OCI-LY1 (cell line): ENCODE measurements at regions not wholly inside any gene's neighbourhood (a gene's known extent, or its start where the extent isn't known, plus 50 kb on each side); places are given as distances from the start of the nearest gene placed in this dataset.

Source experiments
- H2AFZ ChIP-seq: fragments of 200-600 bp; sonication (generic), shearing (Covaris generic); 2 replicates; pipeline ENCODE4 v1.6.0; 2014; ENCODE audit warnings: antibody characterized with exemption, mild to moderate bottlenecking, low read length
- H3F3A ChIP-seq: fragments of 200-600 bp; sonication (generic), shearing (Covaris generic); 2 replicates; pipeline ENCODE4 v1.6.0; 2014; ENCODE audit warnings: mild to moderate bottlenecking, antibody characterized with exemption, low read length, moderate library complexity; ENCODE audit not compliant: insufficient read depth
- H3K27ac ChIP-seq: fragments of 200-600 bp; sonication (generic); 2 replicates; pipeline ENCODE4 v1.5.1; 2014; ENCODE audit warnings: low read length, mixed run types, mild to moderate bottlenecking, low read depth; ENCODE audit not compliant: poor library complexity, severe bottlenecking
- H3K27me3 ChIP-seq: fragments of 200-600 bp; sonication (generic); 2 replicates; pipeline ENCODE4 v1.6.0; 2014; ENCODE audit warnings: antibody characterized with exemption, mild to moderate bottlenecking, low read length, moderate library complexity; ENCODE audit not compliant: insufficient read depth
- H3K36me3 ChIP-seq: fragments of 200-600 bp; sonication (generic); 2 replicates; pipeline ENCODE4 v1.6.1; 2014; ENCODE audit warnings: mild to moderate bottlenecking, antibody characterized with exemption, low read length, moderate library complexity, mixed read lengths; ENCODE audit not compliant: insufficient read depth
- H3K4me1 ChIP-seq: fragments of 200-600 bp; sonication (generic); 2 replicates; pipeline ENCODE4 v1.5.1; 2014; ENCODE audit warnings: mild to moderate bottlenecking, low read length, moderate library complexity; ENCODE audit not compliant: insufficient read depth, severe bottlenecking
- H3K4me2 ChIP-seq: fragments of 200-600 bp; sonication (generic), shearing (Covaris generic); 2 replicates; pipeline ENCODE4 v1.6.1; 2014; ENCODE audit warnings: low read length
- H3K4me3 ChIP-seq: fragments of 200-600 bp; sonication (generic); 2 replicates; pipeline ENCODE4 v1.5.1; 2014; ENCODE audit warnings: low read length, low read depth, mild to moderate bottlenecking, mixed read lengths; ENCODE audit not compliant: poor library complexity, severe bottlenecking
- H3K79me2 ChIP-seq: fragments of 200-600 bp; shearing (Covaris generic); 2 replicates; pipeline ENCODE4 v1.6.1; 2016; ENCODE audit warnings: mixed run types, low read length, mixed read lengths; ENCODE audit not compliant: insufficient read depth
- H3K9ac ChIP-seq: fragments of 200-600 bp; sonication (generic), shearing (Covaris generic); 2 replicates; pipeline ENCODE4 v1.6.1; 2014; ENCODE audit warnings: mild to moderate bottlenecking, low read length, mixed read lengths
- H3K9me2 ChIP-seq: fragments of 200-600 bp; sonication (generic), shearing (Covaris generic); 2 replicates; pipeline ENCODE4 v1.6.1; 2014; ENCODE audit warnings: low read depth, mild to moderate bottlenecking, low read length, mixed read lengths
- H3K9me3 ChIP-seq: fragments of 200-600 bp; shearing (Covaris generic); 2 replicates; pipeline ENCODE4 v1.6.1; 2014; ENCODE audit warnings: low read length, mixed read lengths
- H4K20me1 ChIP-seq: fragments of 200-600 bp; sonication (generic), shearing (Covaris generic); 2 replicates; pipeline ENCODE4 v1.6.0; 2016; ENCODE audit warnings: mild to moderate bottlenecking, low read length; ENCODE audit not compliant: insufficient read depth
- EZH2 ChIP-seq: fragments of 200-600 bp; sonication (generic), shearing (Covaris generic); IDR thresholded peaks from 2 replicates; pipeline ENCODE4 v1.8.0; 2017; ENCODE audit warnings: borderline replicate concordance, mixed run types, mild to moderate bottlenecking, antibody characterized with exemption, low read length, moderate library complexity, mixed read lengths
- TF ChIP-seq, protein P1 (sequence below): fragments of 200-600 bp; sonication (generic), shearing (Covaris generic); IDR thresholded peaks from 2 replicates; pipeline ENCODE4 v1.5.1; 2017; ENCODE audit warnings: mild to moderate bottlenecking, antibody characterized with exemption, low read length, moderate library complexity, mixed read lengths

DNA sequence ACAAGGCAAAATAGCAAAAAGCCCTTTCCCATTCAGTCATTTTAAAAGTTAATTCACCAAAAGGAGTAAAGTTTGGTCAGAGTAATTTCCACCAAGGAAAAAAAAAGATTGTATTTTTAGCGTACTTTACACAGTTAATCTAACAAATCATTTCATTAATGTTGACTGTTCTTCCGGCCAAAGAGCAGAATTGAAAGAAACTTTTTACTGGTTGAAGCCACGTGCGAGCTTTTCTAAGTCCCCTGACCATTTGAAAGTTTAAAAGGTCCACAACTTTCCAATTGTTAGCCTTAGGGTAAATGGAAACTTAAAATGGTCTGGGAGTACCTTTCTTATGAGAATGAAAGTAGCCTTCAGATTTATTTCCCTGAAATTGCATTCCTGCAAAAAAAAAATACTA, 296.7 kb downstream of the ARL4A start:
- no peaks in the 10 kb centered on the region for H3F3A ChIP-seq
- no peak overlapping the region for H3K4me3 ChIP-seq
- no peaks in the 10 kb centered on the region for H3K79me2 ChIP-seq
- H3K4me1 ChIP-seq = no peaks in the 10 kb centered on the region
- no peak overlapping the region for H3K9ac ChIP-seq
- H3K4me2 ChIP-seq = no peak overlapping the region
- no peaks in the 10 kb centered on the region for H3K36me3 ChIP-seq
- no peaks in the 10 kb centered on the region for H3K9me2 ChIP-seq
- H2AFZ ChIP-seq = no peak overlapping the region
- H3K27ac ChIP-seq = no peak overlapping the region
- H3K27me3 ChIP-seq = no peaks in the 10 kb centered on the region
- TF ChIP-seq EZH2 = no peak
- TF ChIP-seq, protein P1, sequence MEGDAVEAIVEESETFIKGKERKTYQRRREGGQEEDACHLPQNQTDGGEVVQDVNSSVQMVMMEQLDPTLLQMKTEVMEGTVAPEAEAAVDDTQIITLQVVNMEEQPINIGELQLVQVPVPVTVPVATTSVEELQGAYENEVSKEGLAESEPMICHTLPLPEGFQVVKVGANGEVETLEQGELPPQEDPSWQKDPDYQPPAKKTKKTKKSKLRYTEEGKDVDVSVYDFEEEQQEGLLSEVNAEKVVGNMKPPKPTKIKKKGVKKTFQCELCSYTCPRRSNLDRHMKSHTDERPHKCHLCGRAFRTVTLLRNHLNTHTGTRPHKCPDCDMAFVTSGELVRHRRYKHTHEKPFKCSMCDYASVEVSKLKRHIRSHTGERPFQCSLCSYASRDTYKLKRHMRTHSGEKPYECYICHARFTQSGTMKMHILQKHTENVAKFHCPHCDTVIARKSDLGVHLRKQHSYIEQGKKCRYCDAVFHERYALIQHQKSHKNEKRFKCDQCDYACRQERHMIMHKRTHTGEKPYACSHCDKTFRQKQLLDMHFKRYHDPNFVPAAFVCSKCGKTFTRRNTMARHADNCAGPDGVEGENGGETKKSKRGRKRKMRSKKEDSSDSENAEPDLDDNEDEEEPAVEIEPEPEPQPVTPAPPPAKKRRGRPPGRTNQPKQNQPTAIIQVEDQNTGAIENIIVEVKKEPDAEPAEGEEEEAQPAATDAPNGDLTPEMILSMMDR = no peak
- no peaks in the 10 kb centered on the region for H3K9me3 ChIP-seq
- H4K20me1 ChIP-seq = no peaks in the 10 kb centered on the region

DNA sequence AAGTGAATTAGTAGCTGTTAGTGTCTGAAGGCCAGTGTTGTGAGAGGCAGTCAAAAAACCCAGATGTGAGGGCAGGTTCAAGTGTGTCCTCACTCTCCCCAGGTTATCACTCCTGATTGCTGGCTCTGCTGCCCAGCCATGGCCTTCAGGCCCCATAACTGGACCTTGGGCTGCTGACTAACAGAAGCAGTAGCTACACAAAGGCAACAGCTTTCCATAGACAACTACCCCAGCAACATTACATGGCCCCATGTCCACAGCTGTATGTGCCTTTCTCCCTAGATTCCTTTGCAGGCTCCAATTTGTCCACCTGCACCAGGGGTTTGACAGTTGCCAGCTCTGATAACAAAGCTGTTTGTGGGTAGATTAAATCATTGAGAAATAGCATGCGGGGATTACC, 297.8 kb downstream of the ARL4A start:
- H2AFZ ChIP-seq = no peak overlapping the region
- no peak overlapping the region for H3K4me2 ChIP-seq
- no peak overlapping the region for H3K4me3 ChIP-seq
- no peak for TF ChIP-seq EZH2
- no peaks in the 10 kb centered on the region for H3K27me3 ChIP-seq
- no peaks in the 10 kb centered on the region for H3K9me2 ChIP-seq
- no peaks in the 10 kb centered on the region for H3K79me2 ChIP-seq
- H3K9ac ChIP-seq = no peak overlapping the region
- no peaks in the 10 kb centered on the region for H3K4me1 ChIP-seq
- no peak overlapping the region for H3K27ac ChIP-seq
- H3K36me3 ChIP-seq = no peaks in the 10 kb centered on the region
- H4K20me1 ChIP-seq = no peaks in the 10 kb centered on the region
- H3F3A ChIP-seq = no peaks in the 10 kb centered on the region
- no peaks in the 10 kb centered on the region for H3K9me3 ChIP-seq

DNA sequence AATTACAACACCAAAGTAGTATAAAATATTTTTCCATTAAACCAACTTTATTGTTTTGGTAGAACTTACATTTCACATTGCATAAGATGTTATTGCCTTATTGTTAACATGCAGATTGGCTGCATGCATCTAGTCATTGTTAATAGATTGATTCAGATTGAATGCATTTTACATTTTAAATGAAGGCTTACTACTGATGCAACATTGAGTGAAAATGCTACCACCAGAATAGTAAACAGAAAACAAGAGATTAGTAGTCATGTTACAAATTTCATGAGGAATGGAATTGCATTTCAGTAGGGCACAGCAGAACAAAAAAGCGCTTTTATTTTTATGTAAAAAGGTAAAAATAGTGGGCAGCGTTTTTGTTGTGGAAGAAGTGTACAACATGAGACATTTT, 298.3 kb downstream of the ARL4A start:
- Histone ChIP-seq H3F3A (no peaks in the 10 kb centered on the region), H3K4me3 (no peak overlapping the region), H2AFZ (no peak overlapping the region), H3K9ac (no peak overlapping the region), H3K36me3 (no peaks in the 10 kb centered on the region), H3K27me3 (no peaks in the 10 kb centered on the region), H4K20me1 (no peaks in the 10 kb centered on the region), H3K79me2 (no peaks in the 10 kb centered on the region), H3K4me2 (no peak overlapping the region), H3K9me3 (no peaks in the 10 kb centered on the region), H3K27ac (no peak overlapping the region), H3K4me1 (no peaks in the 10 kb centered on the region), H3K9me2 (no peaks in the 10 kb centered on the region)
- TF ChIP-seq EZH2 = no peak
- TF ChIP-seq, protein P1 = no peak

DNA sequence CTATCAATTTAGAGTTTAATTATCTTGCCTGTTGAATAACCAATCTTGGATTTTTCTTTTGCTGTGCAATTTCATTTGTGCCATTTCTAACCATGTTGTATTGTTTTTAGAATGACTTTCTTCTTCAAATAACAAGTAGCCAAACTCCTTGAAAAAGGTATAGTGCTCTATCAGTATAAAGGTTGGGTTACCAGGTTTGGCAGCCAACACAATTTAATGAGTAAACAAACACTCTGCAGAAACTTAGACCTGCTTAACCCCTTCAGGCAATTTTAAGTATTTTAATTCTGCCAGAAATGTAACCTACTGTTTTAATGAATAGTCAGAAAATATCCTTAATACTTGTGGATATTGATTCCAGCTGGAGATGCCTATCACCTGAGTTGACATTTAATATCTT, 299.8 kb downstream of the ARL4A start:
- H3F3A ChIP-seq = no peaks in the 10 kb centered on the region
- H3K9ac ChIP-seq = no peak overlapping the region
- no peak overlapping the region for H3K4me2 ChIP-seq
- no peaks in the 10 kb centered on the region for H4K20me1 ChIP-seq
- H2AFZ ChIP-seq = no peak overlapping the region
- no peak overlapping the region for H3K27ac ChIP-seq
- H3K27me3 ChIP-seq = no peaks in the 10 kb centered on the region
- H3K36me3 ChIP-seq = no peaks in the 10 kb centered on the region
- no peak overlapping the region for H3K4me3 ChIP-seq
- no peaks in the 10 kb centered on the region for H3K4me1 ChIP-seq
- TF ChIP-seq, protein P1 = no peak
- TF ChIP-seq EZH2 = no peak
- H3K9me3 ChIP-seq = no peaks in the 10 kb centered on the region
- H3K79me2 ChIP-seq = no peaks in the 10 kb centered on the region
- no peaks in the 10 kb centered on the region for H3K9me2 ChIP-seq
